Epithelial cell of esophagus (primary cell): ENCODE measurements at regions not wholly inside any gene's neighbourhood (a gene's known extent, or its start where the extent isn't known, plus 50 kb on each side); places are given as distances from the start of the nearest gene placed in this dataset.

Experiments used
- DNase-seq: peaks from one replicate; pipeline ENCODE4 v3.0.0; 2010; ENCODE audit warnings: low read depth
- H3K4me3 ChIP-seq: 2 replicates; pipeline ENCODE4 v1.5.1; 2011; ENCODE audit warnings: mild to moderate bottlenecking, low read length, control low read depth
- CTCF ChIP-seq: IDR thresholded peaks from 2 replicates; pipeline ENCODE4 v1.5.1; 2011; ENCODE audit warnings: low read depth, mild to moderate bottlenecking, low read length, control low read depth, inconsistent platforms; ENCODE audit not compliant: insufficient read depth; ENCODE audit errors: missing control alignments

DNA sequence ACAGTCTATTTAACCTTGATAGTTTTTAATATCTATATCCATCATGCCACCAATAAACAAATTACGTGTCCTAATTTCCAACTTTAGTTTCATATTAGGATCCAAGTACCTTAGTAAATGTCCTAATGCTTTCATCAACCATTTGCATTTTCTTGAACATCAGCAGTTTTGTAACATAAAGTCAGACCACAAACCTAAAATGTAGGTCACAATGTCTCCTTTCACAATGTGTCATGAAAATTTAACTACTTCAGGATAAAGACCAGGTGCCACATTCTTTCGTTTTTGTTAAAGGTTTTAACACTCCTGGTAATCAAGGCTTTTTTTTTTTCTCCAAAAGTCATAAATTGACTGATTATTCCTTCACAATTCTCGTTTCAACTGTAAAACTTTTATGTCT is 310.7 kb upstream of the PMFBP1 start:
- no peak overlapping the region for H3K4me3 ChIP-seq

DNA sequence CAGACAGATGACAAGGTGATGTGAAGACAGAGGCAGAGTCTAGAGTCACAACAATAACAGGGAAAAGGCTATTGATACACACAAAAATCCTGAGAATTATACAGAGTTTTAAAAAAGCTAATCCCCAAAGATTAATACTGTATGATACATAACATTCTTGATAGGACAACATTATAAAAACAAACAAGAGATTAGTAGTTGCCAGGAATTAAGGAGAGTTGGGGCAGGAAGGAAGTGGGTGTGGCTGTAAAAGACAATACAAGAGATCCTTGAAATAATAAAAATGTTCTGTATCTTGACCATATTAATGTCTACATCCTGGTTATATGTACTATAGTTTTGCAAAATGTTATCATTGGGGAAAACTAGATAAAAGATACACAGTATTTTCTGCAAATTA is 309.5 kb upstream of the PMFBP1 start:
- TF ChIP-seq CTCF = no peak
- no peak overlapping the region for H3K4me3 ChIP-seq
- DNase-seq = no peak

More for the DNA sequence above, 310.7 kb upstream of the PMFBP1 start:
- TF ChIP-seq CTCF = no peak
- no peak for DNase-seq

GRCh38 chr16:72480911-72481310 is 309.0 kb upstream of the PMFBP1 start:
- TF ChIP-seq CTCF = no peak
- DNase-seq = no peak
- no peak overlapping the region for H3K4me3 ChIP-seq

DNA sequence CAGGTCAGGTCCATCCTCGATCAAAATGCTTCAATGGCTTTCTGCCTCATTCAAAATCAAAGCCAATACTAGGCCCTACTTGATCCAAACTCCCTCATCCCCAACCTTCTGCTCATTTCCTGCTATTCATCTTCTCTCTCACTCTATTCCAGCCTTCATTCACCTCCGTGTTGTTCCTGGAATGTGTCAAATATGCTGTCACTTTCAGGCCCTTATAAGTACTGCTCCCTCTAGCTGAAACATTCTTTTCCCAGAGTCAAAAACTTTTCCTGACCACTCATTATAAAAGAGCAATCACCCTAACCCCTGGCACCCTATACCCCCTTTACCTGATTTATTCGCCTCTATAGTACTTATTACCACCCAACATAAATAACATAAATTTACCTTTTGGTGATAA is 303.7 kb upstream of the PMFBP1 start:
- H3K4me3 ChIP-seq = no peak overlapping the region
- no peak for TF ChIP-seq CTCF
- no peak for DNase-seq

- no peak for TF ChIP-seq CTCF
- DNase-seq = peak; percentile 46
- no peak overlapping the region for H3K4me3 ChIP-seq
Observed at GRCh38 chr16:72474501-72475123, 302.7 kb upstream of the PMFBP1 start.

GRCh38 chr16:72473631-72474030 is 301.7 kb upstream of the PMFBP1 start:
- no peak for DNase-seq
- H3K4me3 ChIP-seq = no peak overlapping the region
- TF ChIP-seq CTCF = no peak

GRCh38 chr16:72471317-72471924 is 299.5 kb upstream of the PMFBP1 start:
- DNase-seq = no peak
- no peak overlapping the region for H3K4me3 ChIP-seq
- no peak for TF ChIP-seq CTCF
